ENCODE measurements at regions not wholly inside any gene's neighbourhood (a gene's known extent, or its start where the extent isn't known, plus 50 kb on each side); places are given as distances from the start of the nearest gene placed in this dataset.

GRCh38 chr18:68220458-68220857 lies 494.4 kb downstream of the TMX3 start:
- TF ChIP-seq, protein P1, sequence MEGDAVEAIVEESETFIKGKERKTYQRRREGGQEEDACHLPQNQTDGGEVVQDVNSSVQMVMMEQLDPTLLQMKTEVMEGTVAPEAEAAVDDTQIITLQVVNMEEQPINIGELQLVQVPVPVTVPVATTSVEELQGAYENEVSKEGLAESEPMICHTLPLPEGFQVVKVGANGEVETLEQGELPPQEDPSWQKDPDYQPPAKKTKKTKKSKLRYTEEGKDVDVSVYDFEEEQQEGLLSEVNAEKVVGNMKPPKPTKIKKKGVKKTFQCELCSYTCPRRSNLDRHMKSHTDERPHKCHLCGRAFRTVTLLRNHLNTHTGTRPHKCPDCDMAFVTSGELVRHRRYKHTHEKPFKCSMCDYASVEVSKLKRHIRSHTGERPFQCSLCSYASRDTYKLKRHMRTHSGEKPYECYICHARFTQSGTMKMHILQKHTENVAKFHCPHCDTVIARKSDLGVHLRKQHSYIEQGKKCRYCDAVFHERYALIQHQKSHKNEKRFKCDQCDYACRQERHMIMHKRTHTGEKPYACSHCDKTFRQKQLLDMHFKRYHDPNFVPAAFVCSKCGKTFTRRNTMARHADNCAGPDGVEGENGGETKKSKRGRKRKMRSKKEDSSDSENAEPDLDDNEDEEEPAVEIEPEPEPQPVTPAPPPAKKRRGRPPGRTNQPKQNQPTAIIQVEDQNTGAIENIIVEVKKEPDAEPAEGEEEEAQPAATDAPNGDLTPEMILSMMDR (IDR thresholded peaks at IDR 0.05), result no peak
- TF ChIP-seq EP300 (IDR thresholded peaks at IDR 0.05; ENCODE audit: low read depth) (no peak), POLR2AphosphoS5 (IDR thresholded peaks at IDR 0.05) (no peak), POLR2A (IDR thresholded peaks at IDR 0.05) (no peak)
